HCT116 (cell line): ENCODE measurements at regions not wholly inside any gene's neighbourhood (a gene's known extent, or its start where the extent isn't known, plus 50 kb on each side); places are given as distances from the start of the nearest gene placed in this dataset.

Experiments used
- ATAC-seq: fragments of 200-7000 bp; cut with Tn5 transposase; 2 replicates; pipeline ENCODE4 v1.9.1; 2020; ENCODE audit warnings: mild to moderate bottlenecking, moderate library complexity
- BruUV-seq: library from RNA; stranded (reverse); fragments of 400-500 nt; replicated peaks from 2 replicates; lab custom pipeline; 2021; lab: Mats Ljungman, UMichigan
- CTCF ChIA-PET: fragments of 300-600 bp; sonication (Branson Sonifier 250); formaldehyde crosslinking; loops from one replicate; lab custom pipeline; 2021; ENCODE audit warnings: antibody characterized with exemption; lab: Charles Lee
- POLR2A ChIA-PET: fragments of 300-600, 350-600 bp; sonication (Branson Sonifier 250); formaldehyde crosslinking; loops from one replicate; lab custom pipeline; 2021; ENCODE audit warnings: antibody characterized with exemption; lab: Charles Lee
- RAD21 ChIA-PET, 2 experiments: fragments of 300-600 bp; sonication (Branson Sonifier 250); formaldehyde crosslinking; loops; one replicate each; lab custom pipeline; 2023; ENCODE audit warnings: low total read pairs in 2 of 2; ENCODE audit not compliant: uncharacterized antibody in 2 of 2, unreplicated experiment in 2 of 2, low non-redundant PET in 1 of 2; lab: Charles Lee
- DNase-seq: peaks from one replicate; pipeline ENCODE4 v3.0.0-alpha.2; 2010; ENCODE audit warnings: low read depth, low spot score
- H2AFZ ChIP-seq: fragments of 200-600 bp; shearing (Covaris generic), sonication (generic); 2 replicates; pipeline ENCODE4 v1.6.1; 2017; ENCODE audit warnings: low read depth, mixed run types, mixed read lengths, antibody characterized with exemption, low read length; ENCODE audit not compliant: poor library complexity, severe bottlenecking
- H3K27ac ChIP-seq: 2 replicates; pipeline ENCODE4 v1.5.1; 2012; ENCODE audit warnings: low read depth, low read length
- H3K27me3 ChIP-seq: fragments of 200-600 bp; sonication (generic); 2 replicates; pipeline ENCODE4 v1.6.1; 2016; ENCODE audit warnings: mixed run types, low read length, mixed read lengths; ENCODE audit not compliant: insufficient read depth
- H3K36me3 ChIP-seq, 2 experiments: fragments of 200-500 bp in 1 of 2; fragments of 200-600 bp in 1 of 2; sonication (Bioruptor generic) in 1 of 2; sonication (generic) in 1 of 2; 2 replicates each; pipeline versions ENCODE4 v1.5.1 to v1.6.1; 2014 to 2016; ENCODE audit warnings: low read length in 2 of 2, inconsistent platforms in 1 of 2, mixed read lengths in 1 of 2, mixed run types in 1 of 2; ENCODE audit not compliant: insufficient read depth in 2 of 2, control insufficient read depth in 1 of 2
- H3K4me1 ChIP-seq, 2 experiments: fragments of 200-600 bp in 1 of 2; sonication (generic) in 1 of 2; 2 replicates each; pipeline versions ENCODE4 v1.5.1 to v1.6.1; 2012 to 2017; ENCODE audit warnings: low read length in 2 of 2, inconsistent platforms in 1 of 2, mild to moderate bottlenecking in 1 of 2, mixed read lengths in 1 of 2, mixed run types in 1 of 2, moderate library complexity in 1 of 2; ENCODE audit not compliant: insufficient read depth in 2 of 2, control insufficient read depth in 1 of 2
- H3K4me2 ChIP-seq: fragments of 200-600 bp; sonication (generic); 2 replicates; pipeline ENCODE4 v1.6.1; 2017; ENCODE audit warnings: mixed run types, low read length, mixed read lengths
- H3K4me3 ChIP-seq, 2 experiments: fragments of 200-600 bp in 1 of 2; sonication (generic) in 1 of 2; replicated peaks in 1 of 2; 2 replicates each; pipeline ENCODE4 v1.5.1; 2011 to 2016; ENCODE audit warnings: low read length in 2 of 2, control low read depth in 1 of 2, low read depth in 1 of 2, mild to moderate bottlenecking in 1 of 2, mixed read lengths in 1 of 2, mixed run types in 1 of 2
- H3K79me2 ChIP-seq: fragments of 200-600 bp; sonication (generic); 2 replicates; pipeline ENCODE4 v1.6.1; 2017; ENCODE audit warnings: mild to moderate bottlenecking, mixed run types, low read length, moderate library complexity, mixed read lengths; ENCODE audit not compliant: insufficient read depth
- H3K9ac ChIP-seq: fragments of 200-600 bp; sonication (generic); 2 replicates; pipeline ENCODE4 v1.6.1; 2016; ENCODE audit warnings: low read length, mixed read lengths
- H3K9me2 ChIP-seq: fragments of 200-600 bp; sonication (generic), shearing (Covaris generic); 2 replicates; pipeline ENCODE4 v1.6.1; 2017; ENCODE audit warnings: mixed run types, mild to moderate bottlenecking, moderate library complexity; ENCODE audit not compliant: insufficient read depth
- H3K9me3 ChIP-seq, 2 experiments: fragments of 200-500 bp in 1 of 2; fragments of 200-600 bp in 1 of 2; sonication (Bioruptor generic) in 1 of 2; sonication (generic) in 1 of 2; 2 replicates each; pipeline ENCODE4 v1.6.1; 2014 to 2017; ENCODE audit warnings: low read length in 2 of 2, mixed read lengths in 2 of 2, inconsistent platforms in 1 of 2, low read depth in 1 of 2, mild to moderate bottlenecking in 1 of 2, mixed run types in 1 of 2, moderate library complexity in 1 of 2; ENCODE audit not compliant: control insufficient read depth in 1 of 2, insufficient read depth in 1 of 2
- H4K20me1 ChIP-seq: fragments of 200-600 bp; sonication (generic), shearing (Covaris generic); 2 replicates; pipeline ENCODE4 v1.6.1; 2017; ENCODE audit warnings: mixed run types, mild to moderate bottlenecking, moderate library complexity; ENCODE audit not compliant: insufficient read depth
- CEBPB ChIP-seq: IDR thresholded peaks from 2 replicates; pipeline ENCODE4 v1.6.1; 2012; ENCODE audit warnings: low read depth
- EGR1 ChIP-seq: IDR thresholded peaks from 2 replicates; pipeline ENCODE4 v1.6.1; 2012; ENCODE audit warnings: low read depth
- ELF1 ChIP-seq: IDR thresholded peaks from 2 replicates; pipeline ENCODE4 v1.6.1; 2012; ENCODE audit warnings: low read depth, borderline replicate concordance
- JUND ChIP-seq: IDR thresholded peaks from 2 replicates; pipeline ENCODE4 v1.6.1; 2012
- RAD21 ChIP-seq: IDR thresholded peaks from 2 replicates; pipeline ENCODE4 v1.6.1; 2012; ENCODE audit warnings: low read depth, mild to moderate bottlenecking
- SIN3A ChIP-seq: IDR thresholded peaks from 2 replicates; pipeline ENCODE4 v1.6.1; 2012; ENCODE audit warnings: low read depth
- SP1 ChIP-seq: IDR thresholded peaks from 2 replicates; pipeline ENCODE4 v1.6.1; 2012; ENCODE audit warnings: low read depth
- SRF ChIP-seq: IDR thresholded peaks from 2 replicates; pipeline ENCODE4 v1.6.1; 2012; ENCODE audit warnings: low read depth
- TCF7L2 ChIP-seq: IDR thresholded peaks from 2 replicates; pipeline ENCODE4 v1.7.0; 2011; ENCODE audit warnings: borderline replicate concordance, inconsistent platforms; ENCODE audit not compliant: insufficient read depth, insufficient read length; ENCODE audit errors: extremely low read depth
- YY1 ChIP-seq: IDR thresholded peaks from 2 replicates; pipeline ENCODE4 v1.6.1; 2011; ENCODE audit warnings: low read length, low read depth, moderate library complexity, mild to moderate bottlenecking; ENCODE audit not compliant: insufficient replicate concordance; ENCODE audit errors: extremely low read depth
- intact Hi-C: fragments of 100-400 bp; cut with micrococcal nuclease; formaldehyde crosslinking; loops from 2 replicates; pipeline ENCODE4 v1.10.0; 2022
- TF ChIP-seq, protein P1 (sequence below): IDR thresholded peaks from 2 replicates; pipeline ENCODE4 v1.6.1; 2011; ENCODE audit warnings: mild to moderate bottlenecking, low read length, moderate library complexity; ENCODE audit not compliant: insufficient replicate concordance; ENCODE audit errors: extremely low read depth
- TF ChIP-seq, protein P2 (sequence below): IDR thresholded peaks from 2 replicates; pipeline ENCODE4 v1.6.1; 2012

DNA sequence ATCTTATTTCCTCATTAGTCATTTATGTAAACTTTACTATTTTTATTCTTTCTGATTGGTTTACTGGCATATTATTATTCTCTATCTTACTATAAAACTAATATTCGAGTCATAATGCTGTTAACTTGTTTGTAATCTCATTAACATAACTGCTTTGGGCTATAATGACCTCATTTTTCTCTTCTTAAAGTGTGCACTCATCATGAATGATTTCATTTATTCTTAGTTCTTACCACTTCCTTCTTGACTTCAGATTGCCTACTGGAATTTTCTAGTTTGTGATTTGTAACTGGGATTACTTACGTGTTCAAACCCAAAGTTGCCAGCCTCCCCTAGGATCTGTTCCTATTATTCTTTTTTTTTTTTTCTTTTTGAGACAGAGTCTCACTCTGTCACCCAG lies 91.8 kb upstream of the TNFAIP3 start (continued):
- TF ChIP-seq, protein P1, sequence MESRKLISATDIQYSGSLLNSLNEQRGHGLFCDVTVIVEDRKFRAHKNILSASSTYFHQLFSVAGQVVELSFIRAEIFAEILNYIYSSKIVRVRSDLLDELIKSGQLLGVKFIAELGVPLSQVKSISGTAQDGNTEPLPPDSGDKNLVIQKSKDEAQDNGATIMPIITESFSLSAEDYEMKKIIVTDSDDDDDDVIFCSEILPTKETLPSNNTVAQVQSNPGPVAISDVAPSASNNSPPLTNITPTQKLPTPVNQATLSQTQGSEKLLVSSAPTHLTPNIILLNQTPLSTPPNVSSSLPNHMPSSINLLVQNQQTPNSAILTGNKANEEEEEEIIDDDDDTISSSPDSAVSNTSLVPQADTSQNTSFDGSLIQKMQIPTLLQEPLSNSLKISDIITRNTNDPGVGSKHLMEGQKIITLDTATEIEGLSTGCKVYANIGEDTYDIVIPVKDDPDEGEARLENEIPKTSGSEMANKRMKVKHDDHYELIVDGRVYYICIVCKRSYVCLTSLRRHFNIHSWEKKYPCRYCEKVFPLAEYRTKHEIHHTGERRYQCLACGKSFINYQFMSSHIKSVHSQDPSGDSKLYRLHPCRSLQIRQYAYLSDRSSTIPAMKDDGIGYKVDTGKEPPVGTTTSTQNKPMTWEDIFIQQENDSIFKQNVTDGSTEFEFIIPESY, result no peak

DNA sequence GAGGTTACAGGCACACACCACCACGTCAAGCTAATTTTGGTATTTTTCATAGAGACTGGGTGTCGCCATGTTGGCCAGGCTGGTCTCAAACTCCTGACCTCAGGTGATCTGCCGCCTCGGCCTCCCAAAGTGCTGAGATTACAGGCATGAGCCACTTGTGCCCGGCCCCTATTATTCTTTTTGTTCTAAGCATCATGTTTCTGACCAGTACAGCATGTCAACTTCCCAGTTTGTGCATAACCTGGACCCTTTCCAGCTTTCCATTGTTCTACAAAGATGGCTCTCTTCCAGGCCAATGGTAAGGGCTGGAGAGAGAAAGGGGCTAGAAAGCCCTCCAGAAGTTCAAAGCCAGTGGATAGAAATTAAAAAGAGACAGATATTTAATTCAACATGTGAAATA lies 91.3 kb upstream of the TNFAIP3 start:
- CTCF ChIA-PET, result no interaction called here
- no peak for TF ChIP-seq RAD21
- TF ChIP-seq JUND, result no peak
- TF ChIP-seq EGR1, result no peak
- TF ChIP-seq, protein P2, sequence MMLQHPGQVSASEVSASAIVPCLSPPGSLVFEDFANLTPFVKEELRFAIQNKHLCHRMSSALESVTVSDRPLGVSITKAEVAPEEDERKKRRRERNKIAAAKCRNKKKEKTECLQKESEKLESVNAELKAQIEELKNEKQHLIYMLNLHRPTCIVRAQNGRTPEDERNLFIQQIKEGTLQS, result no peak
- no peak for TF ChIP-seq ELF1
- no peak for TF ChIP-seq CEBPB
- no peak for TF ChIP-seq TCF7L2
- TF ChIP-seq SP1, result no peak
- TF ChIP-seq SRF, result no peak
- TF ChIP-seq YY1, result no peak
- TF ChIP-seq SIN3A, result no peak
- H3K9ac ChIP-seq, result no peak overlapping the region
- intact Hi-C loops, result no loop called here
- H3K27ac ChIP-seq, result no peak overlapping the region
- no peaks in the 10 kb centered on the region for H3K27me3 ChIP-seq
- H3K4me2 ChIP-seq, result no peak overlapping the region
- RAD21 ChIA-PET, result no interaction called here
- ATAC-seq (no peak), DNase-seq (no peak)
- H3K79me2 ChIP-seq, result no peaks in the 10 kb centered on the region
- H4K20me1 ChIP-seq, result no peaks in the 10 kb centered on the region
- H3K9me3 ChIP-seq, result no peaks in the 10 kb centered on the region
- no peaks in the 10 kb centered on the region for H3K9me2 ChIP-seq
- H3K36me3 ChIP-seq, result no peaks in the 10 kb centered on the region
- POLR2A ChIA-PET, result no interaction called here
- no peaks in the 10 kb centered on the region for H3K4me1 ChIP-seq
- H3K4me3 ChIP-seq, result no peak overlapping the region
- BruUV-seq, result no TSS peak
- no peak overlapping the region for H2AFZ ChIP-seq
